CD4-positive, alpha-beta memory T cell (primary cell): ENCODE measurements at regions not wholly inside any gene's neighbourhood (a gene's known extent, or its start where the extent isn't known, plus 50 kb on each side); places are given as distances from the start of the nearest gene placed in this dataset.

Experiments used
- CTCF ChIA-PET: fragments of 350-600 bp; sonication (Branson Sonifier 250); formaldehyde crosslinking; loops from one replicate; lab custom pipeline; 2021; ENCODE audit warnings: inconsistent platforms; ENCODE audit not compliant: partially characterized antibody; lab: Charles Lee
- POLR2A ChIA-PET: fragments of 350-600 bp; sonication (Branson Sonifier 250); formaldehyde crosslinking; loops from one replicate; lab custom pipeline; 2021; ENCODE audit not compliant: partially characterized antibody; lab: Charles Lee
- DNase-seq, 5 donors: peaks; one replicate each; pipeline versions ENCODE4 v3.0.0 to v3.0.0-alpha.2; 2020 to 2022; ENCODE audit warnings: mixed read lengths in 1 of 5
- H3K27ac ChIP-seq: one replicate; pipeline ENCODE4 v1.7.0; 2013; ENCODE audit warnings: low read depth, low read length
- H3K27me3 ChIP-seq: 2 replicates; pipeline ENCODE4 v1.7.0; 2013; ENCODE audit warnings: mild to moderate bottlenecking, low read length, moderate library complexity; ENCODE audit not compliant: insufficient read depth
- H3K36me3 ChIP-seq: 2 replicates; pipeline ENCODE4 v1.7.0; 2013; ENCODE audit warnings: mild to moderate bottlenecking, low read length, moderate library complexity; ENCODE audit not compliant: insufficient read depth
- H3K4me1 ChIP-seq: 2 replicates; pipeline ENCODE4 v1.7.0; 2013; ENCODE audit warnings: mild to moderate bottlenecking, low read length, moderate library complexity; ENCODE audit not compliant: insufficient read depth
- H3K4me3 ChIP-seq, 2 donors: one replicate each; pipeline ENCODE4 v1.7.0; 2013; ENCODE audit warnings: low read length in 2 of 2, mild to moderate bottlenecking in 1 of 2
- H3K9me3 ChIP-seq, 2 donors: one replicate each; pipeline ENCODE4 v1.7.0; 2013; ENCODE audit warnings: low read length in 2 of 2, control low read depth in 1 of 2; ENCODE audit not compliant: control insufficient read depth in 1 of 2
- H3K27ac Mint-ChIP-seq, 7 donors: one replicate each; pipeline ENCODE4 v1.8.0; 2020 to 2021; ENCODE audit warnings: mixed read lengths in 7 of 7, mild to moderate bottlenecking in 6 of 7, inconsistent platforms in 3 of 7, moderate library complexity in 3 of 7
- H3K27me3 Mint-ChIP-seq, 2 donors: one replicate each; pipeline ENCODE4 v1.8.0; 2020 to 2021; ENCODE audit warnings: mixed read lengths in 2 of 2
- H3K36me3 Mint-ChIP-seq, 2 donors: one replicate each; pipeline ENCODE4 v1.8.0; 2020 to 2021; ENCODE audit warnings: mixed read lengths in 2 of 2, inconsistent platforms in 1 of 2, mild to moderate bottlenecking in 1 of 2
- H3K4me1 Mint-ChIP-seq, 4 donors: one replicate each; pipeline ENCODE4 v1.8.0; 2020 to 2021; ENCODE audit warnings: mixed read lengths in 4 of 4, mild to moderate bottlenecking in 1 of 4
- H3K4me3 Mint-ChIP-seq, 8 donors: one replicate each; pipeline ENCODE4 v1.8.0; 2020 to 2021; ENCODE audit warnings: mixed read lengths in 8 of 8, mild to moderate bottlenecking in 7 of 8, moderate library complexity in 6 of 8, inconsistent platforms in 3 of 8
- H3K9me3 Mint-ChIP-seq, 8 donors: one replicate each; pipeline ENCODE4 v1.8.0; 2020 to 2021; ENCODE audit warnings: mixed read lengths in 8 of 8, mild to moderate bottlenecking in 5 of 8, inconsistent platforms in 3 of 8, moderate library complexity in 1 of 8
- intact Hi-C: fragments of 100-400 bp; cut with micrococcal nuclease; formaldehyde crosslinking; loops from one replicate; pipeline ENCODE4 v1.15.1; 2023

- POLR2A ChIA-PET, result no interaction called here
- no peak for DNase-seq
- CTCF ChIA-PET, result no interaction called here
- Mint-ChIP-seq H3K36me3 (no peaks in the 10 kb centered on the region), H3K27ac (no peak overlapping the region), H3K4me3 (no peak overlapping the region), H3K27me3 (peaks cover 3 to 6% of the 10 kb centered on the region in 2 donors), H3K4me1 (peaks cover 7 to 11% (median 9%) of the 10 kb centered on the region in 4 donors), H3K9me3 (no peaks in the 10 kb centered on the region)
- no peaks in the 10 kb centered on the region for H3K9me3 ChIP-seq
- no peaks in the 10 kb centered on the region for H3K27me3 ChIP-seq
- H3K4me3 ChIP-seq, result no peak overlapping the region
- no peaks in the 10 kb centered on the region for H3K4me1 ChIP-seq
- no peaks in the 10 kb centered on the region for H3K36me3 ChIP-seq
- intact Hi-C loops, result no loop called here
- no peak overlapping the region for H3K27ac ChIP-seq
Measured at GRCh38 chr9:557601-558201, 283.8 kb upstream of the DMRT1 start.

GRCh38 chr9:561427-561826, 280.1 kb upstream of the DMRT1 start:
- CTCF ChIA-PET, result no interaction called here
- no peak overlapping the region for H3K27ac Mint-ChIP-seq
- peaks cover 7 to 11% (median 9%) of the 10 kb centered on the region in 4 donors for H3K4me1 Mint-ChIP-seq
- Histone ChIP-seq H3K9me3 (no peaks in the 10 kb centered on the region), H3K4me1 (no peaks in the 10 kb centered on the region), H3K4me3 (no peak overlapping the region), H3K27ac (no peak overlapping the region), H3K27me3 (no peaks in the 10 kb centered on the region), H3K36me3 (no peaks in the 10 kb centered on the region)
- peaks cover 4 to 16% of the 10 kb centered on the region in 2 donors for H3K36me3 Mint-ChIP-seq
- no peak for DNase-seq
- intact Hi-C loops, result no loop called here
- POLR2A ChIA-PET, result no interaction called here
- peaks cover 4 to 10% of the 10 kb centered on the region in 2 donors for H3K27me3 Mint-ChIP-seq
- no peak overlapping the region for H3K4me3 Mint-ChIP-seq
- H3K9me3 Mint-ChIP-seq, result peaks cover 0 to 7% (median 1%) of the 10 kb centered on the region in 8 donors

- Mint-ChIP-seq H3K36me3 (peaks cover 6 to 23% of the 10 kb centered on the region in 2 donors), H3K27me3 (peaks cover 4 to 10% of the 10 kb centered on the region in 2 donors), H3K9me3 (peaks cover 0 to 7% (median 3%) of the 10 kb centered on the region in 8 donors), H3K27ac (no peak overlapping the region), H3K4me3 (no peak overlapping the region), H3K4me1 (peaks cover 9 to 15% (median 11%) of the 10 kb centered on the region in 4 donors)
- POLR2A ChIA-PET, result no interaction called here
- H3K36me3 ChIP-seq, result no peaks in the 10 kb centered on the region
- no peak for DNase-seq
- intact Hi-C loops, result no loop called here
- H3K27me3 ChIP-seq, result no peaks in the 10 kb centered on the region
- H3K4me1 ChIP-seq, result no peaks in the 10 kb centered on the region
- no peak overlapping the region for H3K27ac ChIP-seq
- no peak overlapping the region for H3K4me3 ChIP-seq
- CTCF ChIA-PET, result no interaction called here
- no peaks in the 10 kb centered on the region for H3K9me3 ChIP-seq
Measured at GRCh38 chr9:563200-563599, 278.3 kb upstream of the DMRT1 start.

GRCh38 chr9:565528-565927, 276.0 kb upstream of the DMRT1 start:
- Mint-ChIP-seq H3K27me3 (peaks cover 4 to 10% of the 10 kb centered on the region in 2 donors), H3K36me3 (peaks cover 6 to 23% of the 10 kb centered on the region in 2 donors), H3K4me3 (no peak overlapping the region), H3K4me1 (peaks cover 0 to 6% (median 3%) of the 10 kb centered on the region in 4 donors), H3K27ac (no peak overlapping the region), H3K9me3 (peaks cover 0 to 7% (median 3%) of the 10 kb centered on the region in 8 donors)
- ChIA-PET CTCF (no interaction called here), POLR2A (no interaction called here)
- H3K27me3 ChIP-seq, result no peaks in the 10 kb centered on the region
- no peak overlapping the region for H3K4me3 ChIP-seq
- DNase-seq, result no peak
- H3K4me1 ChIP-seq, result no peaks in the 10 kb centered on the region
- H3K9me3 ChIP-seq, result no peaks in the 10 kb centered on the region
- no peak overlapping the region for H3K27ac ChIP-seq
- intact Hi-C loops, result no loop called here
- no peaks in the 10 kb centered on the region for H3K36me3 ChIP-seq

- H3K4me1 ChIP-seq, result no peaks in the 10 kb centered on the region
- no peak for DNase-seq
- no peaks in the 10 kb centered on the region for H3K27me3 ChIP-seq
- Mint-ChIP-seq H3K4me1 (peaks cover 0 to 6% (median 2%) of the 10 kb centered on the region in 4 donors), H3K9me3 (peaks cover 0 to 7% (median 3%) of the 10 kb centered on the region in 8 donors), H3K36me3 (peaks cover 6 to 23% of the 10 kb centered on the region in 2 donors), H3K4me3 (no peak overlapping the region), H3K27ac (no peak overlapping the region), H3K27me3 (peaks cover 3 to 10% of the 10 kb centered on the region in 2 donors)
- CTCF ChIA-PET, result no interaction called here
- H3K4me3 ChIP-seq, result no peak overlapping the region
- intact Hi-C loops, result no loop called here
- POLR2A ChIA-PET, result no interaction called here
- H3K9me3 ChIP-seq, result no peaks in the 10 kb centered on the region
- H3K27ac ChIP-seq, result no peak overlapping the region
- no peaks in the 10 kb centered on the region for H3K36me3 ChIP-seq
Measured at GRCh38 chr9:567128-567746, 274.3 kb upstream of the DMRT1 start.

- Mint-ChIP-seq H3K36me3 (peaks cover 6 to 25% of the 10 kb centered on the region in 2 donors), H3K4me1 (peaks cover 0 to 6% (median 2%) of the 10 kb centered on the region in 4 donors), H3K4me3 (no peak overlapping the region), H3K27ac (no peak overlapping the region), H3K27me3 (peaks cover 3 to 10% of the 10 kb centered on the region in 2 donors), H3K9me3 (peaks cover 0 to 7% (median 3%) of the 10 kb centered on the region in 8 donors)
- POLR2A ChIA-PET, result no interaction called here
- Histone ChIP-seq H3K4me1 (no peaks in the 10 kb centered on the region), H3K9me3 (no peaks in the 10 kb centered on the region), H3K4me3 (no peak overlapping the region), H3K27me3 (no peaks in the 10 kb centered on the region), H3K36me3 (no peaks in the 10 kb centered on the region), H3K27ac (no peak overlapping the region)
- CTCF ChIA-PET, result no interaction called here
- DNase-seq, result no peak
- intact Hi-C loops, result no loop called here
Measured at GRCh38 chr9:567747-568305, 273.7 kb upstream of the DMRT1 start.

GRCh38 chr9:569296-569695, 272.2 kb upstream of the DMRT1 start:
- H3K27ac Mint-ChIP-seq, result peak overlapping the region in 1 of 7 donors; percentile 6
- H3K36me3 Mint-ChIP-seq, result peaks cover 6 to 26% of the 10 kb centered on the region in 2 donors
- Histone ChIP-seq H3K27me3 (no peaks in the 10 kb centered on the region), H3K27ac (no peak overlapping the region), H3K36me3 (no peaks in the 10 kb centered on the region), H3K4me3 (no peak overlapping the region), H3K4me1 (no peaks in the 10 kb centered on the region), H3K9me3 (no peaks in the 10 kb centered on the region)
- H3K27me3 Mint-ChIP-seq, result peaks cover 2 to 11% of the 10 kb centered on the region in 2 donors
- POLR2A ChIA-PET, result no interaction called here
- H3K9me3 Mint-ChIP-seq, result peaks cover 0 to 7% (median 3%) of the 10 kb centered on the region in 8 donors
- H3K4me1 Mint-ChIP-seq, result peaks cover 0 to 6% (median 2%) of the 10 kb centered on the region in 4 donors
- no peak overlapping the region for H3K4me3 Mint-ChIP-seq
- no peak for DNase-seq
- CTCF ChIA-PET, result no interaction called here
- intact Hi-C loops, result no loop called here
